ENCODE measurements at regions not wholly inside any gene's neighbourhood (a gene's known extent, or its start where the extent isn't known, plus 50 kb on each side); places are given as distances from the start of the nearest gene placed in this dataset.

DNA sequence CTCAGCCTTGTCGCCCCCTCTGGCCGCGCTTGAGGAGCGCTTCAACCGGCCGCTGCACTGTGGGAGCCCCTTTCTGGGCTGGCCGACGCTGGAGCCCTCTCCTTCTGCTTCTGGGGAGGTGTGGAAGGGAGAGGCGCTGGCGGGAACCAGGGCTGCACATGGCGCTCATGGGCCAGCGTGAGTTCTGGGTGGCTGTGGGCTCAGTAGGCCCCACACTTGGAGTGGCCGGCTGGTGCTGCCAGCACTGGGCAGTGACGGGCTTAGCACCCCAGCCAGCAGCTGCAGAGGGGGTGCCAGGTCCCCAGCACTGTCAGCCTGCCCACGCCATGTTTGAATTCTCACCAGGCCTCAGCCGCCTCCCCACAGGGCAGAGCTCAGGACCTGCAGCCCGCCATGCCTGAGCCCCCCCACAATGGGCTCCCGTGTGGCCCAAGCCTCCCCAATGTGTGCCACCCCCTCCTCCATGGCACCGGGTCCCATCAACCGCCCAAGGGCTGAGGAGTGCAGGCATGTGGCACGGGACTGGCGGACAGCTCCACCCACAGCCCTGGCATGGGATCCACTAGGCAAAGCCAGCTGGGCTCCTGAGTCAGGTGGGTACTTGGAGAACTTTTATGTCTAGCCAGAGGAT, 615.2 kb downstream of the TRIML1 start:
- DNase-seq (ENCODE audit: low read depth): no peak
- TF ChIP-seq, protein P1, sequence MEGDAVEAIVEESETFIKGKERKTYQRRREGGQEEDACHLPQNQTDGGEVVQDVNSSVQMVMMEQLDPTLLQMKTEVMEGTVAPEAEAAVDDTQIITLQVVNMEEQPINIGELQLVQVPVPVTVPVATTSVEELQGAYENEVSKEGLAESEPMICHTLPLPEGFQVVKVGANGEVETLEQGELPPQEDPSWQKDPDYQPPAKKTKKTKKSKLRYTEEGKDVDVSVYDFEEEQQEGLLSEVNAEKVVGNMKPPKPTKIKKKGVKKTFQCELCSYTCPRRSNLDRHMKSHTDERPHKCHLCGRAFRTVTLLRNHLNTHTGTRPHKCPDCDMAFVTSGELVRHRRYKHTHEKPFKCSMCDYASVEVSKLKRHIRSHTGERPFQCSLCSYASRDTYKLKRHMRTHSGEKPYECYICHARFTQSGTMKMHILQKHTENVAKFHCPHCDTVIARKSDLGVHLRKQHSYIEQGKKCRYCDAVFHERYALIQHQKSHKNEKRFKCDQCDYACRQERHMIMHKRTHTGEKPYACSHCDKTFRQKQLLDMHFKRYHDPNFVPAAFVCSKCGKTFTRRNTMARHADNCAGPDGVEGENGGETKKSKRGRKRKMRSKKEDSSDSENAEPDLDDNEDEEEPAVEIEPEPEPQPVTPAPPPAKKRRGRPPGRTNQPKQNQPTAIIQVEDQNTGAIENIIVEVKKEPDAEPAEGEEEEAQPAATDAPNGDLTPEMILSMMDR (IDR thresholded peaks at IDR 0.05; ENCODE audit: insufficient read depth, low read length): no peak
- no peak overlapping the region for H3K4me3 ChIP-seq (ENCODE audit: low read depth, low read length)

DNA sequence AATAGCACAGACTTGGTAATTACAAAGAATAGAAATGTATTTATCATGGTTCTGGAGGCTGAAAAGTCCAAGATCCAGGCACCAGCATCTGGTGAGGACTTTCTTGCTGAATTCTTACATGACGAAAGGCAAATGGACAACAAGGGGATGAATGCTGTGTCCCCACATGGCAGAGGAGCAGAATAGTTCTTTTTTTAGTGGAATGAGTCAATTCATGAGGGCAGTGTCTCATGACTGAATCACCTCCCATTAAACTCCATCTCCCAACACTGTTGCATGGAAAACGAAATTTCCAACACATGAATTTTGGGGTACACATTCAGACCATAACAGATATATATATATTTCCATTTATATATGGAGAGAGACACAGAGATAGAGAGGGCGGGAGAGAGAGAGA, 628.3 kb downstream of the TRIML1 start:
- H3K4me3 ChIP-seq (ENCODE audit: low read depth, low read length): no peak overlapping the region
- TF ChIP-seq, protein P1 (IDR thresholded peaks at IDR 0.05; ENCODE audit: insufficient read depth, low read length): no peak
- DNase-seq (ENCODE audit: low read depth): no peak

DNA sequence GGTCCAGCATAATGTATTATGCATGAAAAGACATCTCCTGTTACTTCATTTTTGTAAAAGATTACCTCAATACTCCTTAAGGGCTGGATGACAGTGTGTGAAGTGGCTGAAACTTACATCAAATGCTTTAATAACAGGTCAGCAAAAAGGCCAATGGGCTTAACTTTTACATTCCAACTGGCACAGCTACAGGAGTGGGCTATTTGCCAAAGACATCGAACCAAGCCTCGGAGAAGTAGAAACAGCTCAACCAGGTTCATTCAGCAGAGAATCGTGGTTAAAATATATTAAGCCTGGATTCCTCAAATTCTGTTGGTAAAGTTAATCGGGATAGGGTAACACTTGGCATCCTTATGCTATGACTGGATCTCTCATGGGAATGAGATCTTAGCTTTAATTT, 639.7 kb downstream of the TRIML1 start:
- DNase-seq (ENCODE audit: low read depth): no peak
- TF ChIP-seq, protein P1 (IDR thresholded peaks at IDR 0.05; ENCODE audit: insufficient read depth, low read length): no peak
- H3K4me3 ChIP-seq (ENCODE audit: low read depth, low read length): no peak overlapping the region

DNA sequence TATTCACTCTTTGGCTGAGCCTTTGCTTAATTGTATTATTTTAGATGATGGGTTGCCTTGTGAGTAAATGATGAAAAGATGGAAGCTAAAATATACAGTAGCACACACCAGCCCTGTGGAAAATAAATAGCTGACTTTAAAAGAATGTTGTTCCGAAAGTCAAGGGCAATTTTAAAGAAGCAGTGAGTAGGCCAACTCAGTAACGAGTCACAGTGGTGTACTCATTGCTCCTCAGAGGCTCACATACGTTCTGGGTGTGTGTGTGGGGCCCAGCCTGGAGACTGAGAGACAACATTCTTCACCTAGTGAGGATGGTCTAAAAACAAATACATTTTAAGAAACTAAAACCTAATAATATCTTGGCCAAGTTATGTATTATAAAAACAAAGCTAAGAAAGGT, 640.3 kb downstream of the TRIML1 start:
- no peak for DNase-seq (ENCODE audit: low read depth)
- no peak overlapping the region for H3K4me3 ChIP-seq (ENCODE audit: low read depth, low read length)
- TF ChIP-seq, protein P1 (IDR thresholded peaks at IDR 0.05; ENCODE audit: insufficient read depth, low read length): no peak

DNA sequence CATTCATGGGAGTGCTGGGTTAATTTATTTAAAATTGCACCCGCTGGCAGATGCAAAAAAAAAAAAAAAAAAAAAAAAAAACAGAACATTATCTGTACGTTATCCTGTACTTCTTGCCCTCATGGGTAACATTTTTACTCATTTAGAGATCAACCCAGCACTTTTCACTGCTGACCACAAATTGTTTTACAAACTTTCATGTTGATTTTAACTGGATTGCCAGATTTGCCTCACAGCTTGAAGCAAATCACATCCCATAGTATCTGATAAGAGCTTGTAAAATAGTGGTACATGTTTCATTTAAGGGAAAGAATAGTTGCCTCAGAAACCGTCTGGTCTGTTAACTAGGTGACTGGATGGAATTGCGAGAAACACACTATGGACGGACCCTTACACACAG, 640.8 kb downstream of the TRIML1 start:
- no peak for DNase-seq (ENCODE audit: low read depth)
- TF ChIP-seq, protein P1 (IDR thresholded peaks at IDR 0.05; ENCODE audit: insufficient read depth, low read length): no peak
- no peak overlapping the region for H3K4me3 ChIP-seq (ENCODE audit: low read depth, low read length)

DNA sequence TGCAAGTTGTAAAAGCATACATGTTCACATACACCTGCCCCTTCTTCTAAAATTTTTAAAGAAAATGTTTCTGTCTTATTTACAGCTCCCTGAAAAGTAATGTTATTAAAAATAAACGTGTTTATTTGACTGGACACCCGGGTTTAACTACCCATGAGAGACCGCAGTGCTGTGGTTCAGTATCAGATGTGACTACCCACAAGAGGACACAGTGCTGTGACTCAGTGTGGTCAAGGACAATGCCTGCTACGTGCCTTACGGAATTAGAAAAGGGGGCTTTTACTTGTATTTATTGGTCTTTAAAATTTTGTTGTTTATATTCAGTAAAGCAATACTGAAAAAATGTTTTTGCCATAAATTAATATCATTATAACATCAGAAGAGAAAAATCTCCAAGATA, 641.4 kb downstream of the TRIML1 start:
- no peak for DNase-seq (ENCODE audit: low read depth)
- TF ChIP-seq, protein P1 (IDR thresholded peaks at IDR 0.05; ENCODE audit: insufficient read depth, low read length): no peak
- no peak overlapping the region for H3K4me3 ChIP-seq (ENCODE audit: low read depth, low read length)

DNA sequence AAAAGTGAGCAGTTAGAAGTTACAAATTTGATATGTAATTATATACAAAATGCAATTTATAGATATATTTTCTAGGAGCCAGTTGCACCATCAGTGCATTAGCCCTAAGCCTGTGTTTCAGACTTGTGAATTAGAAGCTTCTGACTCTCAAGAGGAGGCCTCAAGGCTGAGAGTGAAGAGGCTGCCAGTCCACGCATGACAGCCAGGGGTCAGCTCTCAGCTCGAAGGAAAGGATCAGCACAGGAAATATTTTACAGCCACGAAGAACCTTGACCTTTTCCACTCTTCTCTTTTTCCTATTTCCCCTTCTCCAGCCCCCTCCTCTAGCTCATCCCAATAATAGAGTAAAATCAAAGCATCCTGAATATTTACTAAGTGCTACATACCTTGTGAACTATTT, 642.4 kb downstream of the TRIML1 start:
- TF ChIP-seq, protein P1 (IDR thresholded peaks at IDR 0.05; ENCODE audit: insufficient read depth, low read length): no peak
- no peak overlapping the region for H3K4me3 ChIP-seq (ENCODE audit: low read depth, low read length)
- DNase-seq (ENCODE audit: low read depth): no peak
